B cell (primary cell): ENCODE measurements at regions not wholly inside any gene's neighbourhood (a gene's known extent, or its start where the extent isn't known, plus 50 kb on each side); places are given as distances from the start of the nearest gene placed in this dataset.

ENCODE experiments used
- CTCF ChIP-seq: fragments of 200-600 bp; IDR thresholded peaks from one replicate; pipeline ENCODE4 v1.8.0; 2022; ENCODE audit warnings: antibody characterized with exemption, mild to moderate bottlenecking
- EZH2 ChIP-seq: IDR thresholded peaks from 2 replicates; pipeline ENCODE4 v1.6.1; 2012; ENCODE audit warnings: borderline replicate concordance, low read depth, mild to moderate bottlenecking, moderate library complexity, low read length; ENCODE audit not compliant: insufficient read depth, poor library complexity, severe bottlenecking

GRCh38 chr2:240225660-240226475, 85.4 kb upstream of the OTOS start:
- TF ChIP-seq CTCF: no peak
- no peak for TF ChIP-seq EZH2
